ENCODE measurements at regions not wholly inside any gene's neighbourhood (a gene's known extent, or its start where the extent isn't known, plus 50 kb on each side); places are given as distances from the start of the nearest gene placed in this dataset.

DNA sequence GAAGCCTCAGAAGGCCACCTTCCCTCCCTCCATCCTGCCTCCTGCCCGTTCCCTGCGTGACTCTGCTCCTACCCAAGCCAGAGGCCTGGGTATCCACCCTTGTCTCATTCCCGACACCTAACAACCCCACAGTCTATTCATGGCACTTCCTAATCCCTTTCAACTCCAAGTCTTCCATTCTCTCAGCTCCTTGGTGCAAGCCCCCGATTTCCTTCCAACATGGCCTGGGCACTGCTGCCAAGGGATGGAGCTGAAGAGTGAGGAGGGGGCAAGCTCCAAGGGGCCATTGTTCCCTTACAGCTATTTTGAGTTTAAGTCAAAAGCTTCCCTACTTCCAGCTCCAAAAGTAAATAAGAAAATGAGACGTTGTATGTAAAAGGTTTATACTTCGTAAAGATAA, 84.8 kb upstream of the ASB18 start:
- TF ChIP-seq, protein P1, sequence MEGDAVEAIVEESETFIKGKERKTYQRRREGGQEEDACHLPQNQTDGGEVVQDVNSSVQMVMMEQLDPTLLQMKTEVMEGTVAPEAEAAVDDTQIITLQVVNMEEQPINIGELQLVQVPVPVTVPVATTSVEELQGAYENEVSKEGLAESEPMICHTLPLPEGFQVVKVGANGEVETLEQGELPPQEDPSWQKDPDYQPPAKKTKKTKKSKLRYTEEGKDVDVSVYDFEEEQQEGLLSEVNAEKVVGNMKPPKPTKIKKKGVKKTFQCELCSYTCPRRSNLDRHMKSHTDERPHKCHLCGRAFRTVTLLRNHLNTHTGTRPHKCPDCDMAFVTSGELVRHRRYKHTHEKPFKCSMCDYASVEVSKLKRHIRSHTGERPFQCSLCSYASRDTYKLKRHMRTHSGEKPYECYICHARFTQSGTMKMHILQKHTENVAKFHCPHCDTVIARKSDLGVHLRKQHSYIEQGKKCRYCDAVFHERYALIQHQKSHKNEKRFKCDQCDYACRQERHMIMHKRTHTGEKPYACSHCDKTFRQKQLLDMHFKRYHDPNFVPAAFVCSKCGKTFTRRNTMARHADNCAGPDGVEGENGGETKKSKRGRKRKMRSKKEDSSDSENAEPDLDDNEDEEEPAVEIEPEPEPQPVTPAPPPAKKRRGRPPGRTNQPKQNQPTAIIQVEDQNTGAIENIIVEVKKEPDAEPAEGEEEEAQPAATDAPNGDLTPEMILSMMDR (IDR thresholded peaks at IDR 0.05) = no peak
- no peak for TF ChIP-seq EZH2 (IDR thresholded peaks at IDR 0.05; ENCODE audit: borderline replicate concordance, insufficient read depth, low read depth, low read length, poor library complexity, severe bottlenecking)

All from B cell (primary cell).